ENCODE measurements at regions not wholly inside any gene's neighbourhood (a gene's known extent, or its start where the extent isn't known, plus 50 kb on each side); places are given as distances from the start of the nearest gene placed in this dataset.

DNA sequence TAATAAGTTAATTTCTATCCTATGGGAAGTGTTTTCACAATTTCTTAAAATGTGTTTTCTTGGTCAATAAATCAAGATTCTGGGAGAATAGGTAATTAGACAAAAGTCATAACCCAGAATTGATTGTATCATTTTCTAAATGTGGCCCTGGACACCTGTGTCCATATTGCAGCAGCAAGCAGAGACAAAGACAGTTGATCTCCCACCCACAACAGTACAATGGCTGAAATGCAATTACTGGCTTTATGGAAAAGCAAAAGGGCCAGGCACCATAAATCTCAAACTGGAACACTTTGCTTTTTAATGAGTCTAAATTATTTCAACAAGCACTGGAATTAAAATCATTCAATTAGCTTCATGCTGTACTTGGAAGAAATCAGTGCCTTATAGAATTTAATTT is 157.2 kb downstream of the ESM1 start:
- TF ChIP-seq, protein P1, sequence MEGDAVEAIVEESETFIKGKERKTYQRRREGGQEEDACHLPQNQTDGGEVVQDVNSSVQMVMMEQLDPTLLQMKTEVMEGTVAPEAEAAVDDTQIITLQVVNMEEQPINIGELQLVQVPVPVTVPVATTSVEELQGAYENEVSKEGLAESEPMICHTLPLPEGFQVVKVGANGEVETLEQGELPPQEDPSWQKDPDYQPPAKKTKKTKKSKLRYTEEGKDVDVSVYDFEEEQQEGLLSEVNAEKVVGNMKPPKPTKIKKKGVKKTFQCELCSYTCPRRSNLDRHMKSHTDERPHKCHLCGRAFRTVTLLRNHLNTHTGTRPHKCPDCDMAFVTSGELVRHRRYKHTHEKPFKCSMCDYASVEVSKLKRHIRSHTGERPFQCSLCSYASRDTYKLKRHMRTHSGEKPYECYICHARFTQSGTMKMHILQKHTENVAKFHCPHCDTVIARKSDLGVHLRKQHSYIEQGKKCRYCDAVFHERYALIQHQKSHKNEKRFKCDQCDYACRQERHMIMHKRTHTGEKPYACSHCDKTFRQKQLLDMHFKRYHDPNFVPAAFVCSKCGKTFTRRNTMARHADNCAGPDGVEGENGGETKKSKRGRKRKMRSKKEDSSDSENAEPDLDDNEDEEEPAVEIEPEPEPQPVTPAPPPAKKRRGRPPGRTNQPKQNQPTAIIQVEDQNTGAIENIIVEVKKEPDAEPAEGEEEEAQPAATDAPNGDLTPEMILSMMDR (conservative IDR thresholded peaks at IDR 0.05) = no peak
- TF ChIP-seq ZFX (IDR thresholded peaks at IDR 0.05) = no peak
